Activated CD4-positive, alpha-beta T cell treated with anti-CD3 and anti-CD28 coated beads for 36 hours (primary cell): ENCODE measurements at regions not wholly inside any gene's neighbourhood (a gene's known extent, or its start where the extent isn't known, plus 50 kb on each side); places are given as distances from the start of the nearest gene placed in this dataset.

Source experiments
- ATAC-seq: fragments of 200-7000 bp; cut with Tn5 transposase; one replicate; pipeline ENCODE4 v1.10.0; 2021; ENCODE audit warnings: mild to moderate bottlenecking, moderate library complexity
- CTCF ChIA-PET: fragments of 350-600 bp; sonication (Branson Sonifier 250); formaldehyde crosslinking; loops from one replicate; lab custom pipeline; 2021; ENCODE audit warnings: antibody characterized with exemption; lab: Charles Lee
- POLR2A ChIA-PET: fragments of 350-600 bp; sonication (Branson Sonifier 250); formaldehyde crosslinking; loops from one replicate; lab custom pipeline; 2021; ENCODE audit warnings: antibody characterized with exemption, inconsistent platforms; lab: Charles Lee
- DNase-seq: peaks from one replicate; pipeline ENCODE4 v3.0.0-alpha.2; 2020
- H3K27ac Mint-ChIP-seq: one replicate; pipeline ENCODE4 v1.8.0; 2021; ENCODE audit warnings: mixed read lengths
- H3K27me3 Mint-ChIP-seq: one replicate; pipeline ENCODE4 v1.8.0; 2021; ENCODE audit warnings: mixed read lengths
- H3K36me3 Mint-ChIP-seq: one replicate; pipeline ENCODE4 v1.8.0; 2021; ENCODE audit warnings: low read depth, mixed read lengths
- H3K4me1 Mint-ChIP-seq: one replicate; pipeline ENCODE4 v1.8.0; 2021; ENCODE audit warnings: mixed read lengths
- H3K4me3 Mint-ChIP-seq: one replicate; pipeline ENCODE4 v1.8.0; 2021; ENCODE audit warnings: mild to moderate bottlenecking, moderate library complexity, mixed read lengths
- H3K9me3 Mint-ChIP-seq: one replicate; pipeline ENCODE4 v1.8.0; 2021; ENCODE audit warnings: low read depth, mixed read lengths
- intact Hi-C, 2 experiments: fragments of 100-400 bp; cut with DNase I in 1 of 2; cut with micrococcal nuclease in 1 of 2; formaldehyde crosslinking; loops; one replicate each; pipeline versions ENCODE4 v1.14.2 to v1.15.1; 2022 to 2024; cut with DNase I, micrococcal nuclease

- Mint-ChIP-seq H3K27me3 (peaks cover 2% of the 10 kb centered on the region), H3K27ac (no peak overlapping the region), H3K4me3 (no peak overlapping the region), H3K36me3 (no peaks in the 10 kb centered on the region), H3K9me3 (no peaks in the 10 kb centered on the region), H3K4me1 (no peaks in the 10 kb centered on the region)
- ChIA-PET CTCF (no interaction called here), POLR2A (no interaction called here)
- DNase-seq (no peak), ATAC-seq (no peak)
- intact Hi-C loops, result no loop called here
Measured at GRCh38 chr2:104504331-104505073, 349.4 kb upstream of the POU3F3 start.

- no peak overlapping the region for H3K27ac Mint-ChIP-seq
- no peaks in the 10 kb centered on the region for H3K36me3 Mint-ChIP-seq
- no peaks in the 10 kb centered on the region for H3K4me1 Mint-ChIP-seq
- ChIA-PET POLR2A (no interaction called here), CTCF (no interaction called here)
- intact Hi-C loops, result no loop called here
- ATAC-seq (no peak), DNase-seq (no peak)
- H3K4me3 Mint-ChIP-seq, result no peak overlapping the region
- H3K9me3 Mint-ChIP-seq, result peaks cover 3% of the 10 kb centered on the region
- H3K27me3 Mint-ChIP-seq, result peaks cover 2% of the 10 kb centered on the region
Measured at GRCh38 chr2:104518256-104518655, 335.7 kb upstream of the POU3F3 start.

GRCh38 chr2:104521247-104521646 is 332.7 kb upstream of the POU3F3 start:
- no peaks in the 10 kb centered on the region for H3K36me3 Mint-ChIP-seq
- POLR2A ChIA-PET, result no interaction called here
- CTCF ChIA-PET, result interaction anchor here (0.8 kb wide), 1 partner anchor 9 kb away, joined by 3 read pairs; no protein-coding TSS in a partner anchor
- peaks cover 2% of the 10 kb centered on the region for H3K27me3 Mint-ChIP-seq
- no peak overlapping the region for H3K4me3 Mint-ChIP-seq
- DNase-seq (no peak), ATAC-seq (no peak)
- intact Hi-C loops, result no loop called here
- no peaks in the 10 kb centered on the region for H3K4me1 Mint-ChIP-seq
- peaks cover 3% of the 10 kb centered on the region for H3K9me3 Mint-ChIP-seq
- no peak overlapping the region for H3K27ac Mint-ChIP-seq

GRCh38 chr2:104523921-104524320 is 330.0 kb upstream of the POU3F3 start:
- Mint-ChIP-seq H3K9me3 (peaks cover 3% of the 10 kb centered on the region), H3K27me3 (peaks cover 4% of the 10 kb centered on the region), H3K4me1 (no peaks in the 10 kb centered on the region), H3K36me3 (no peaks in the 10 kb centered on the region), H3K27ac (no peak overlapping the region), H3K4me3 (no peak overlapping the region)
- intact Hi-C loops, result no loop called here
- ATAC-seq, result no peak
- CTCF ChIA-PET, result no interaction called here
- DNase-seq, result no peak
- POLR2A ChIA-PET, result no interaction called here

- H3K4me1 Mint-ChIP-seq, result no peaks in the 10 kb centered on the region
- no peak overlapping the region for H3K4me3 Mint-ChIP-seq
- no peaks in the 10 kb centered on the region for H3K9me3 Mint-ChIP-seq
- ChIA-PET POLR2A (no interaction called here), CTCF (no interaction called here)
- ATAC-seq (no peak), DNase-seq (no peak)
- H3K27ac Mint-ChIP-seq, result no peak overlapping the region
- intact Hi-C loops, result no loop called here
- no peaks in the 10 kb centered on the region for H3K36me3 Mint-ChIP-seq
- H3K27me3 Mint-ChIP-seq, result peaks cover 4% of the 10 kb centered on the region
Measured at GRCh38 chr2:104528101-104528500, 325.8 kb upstream of the POU3F3 start.

- no peak overlapping the region for H3K4me3 Mint-ChIP-seq
- peaks cover 4% of the 10 kb centered on the region for H3K27me3 Mint-ChIP-seq
- ChIA-PET POLR2A (no interaction called here), CTCF (no interaction called here)
- H3K27ac Mint-ChIP-seq, result no peak overlapping the region
- no peaks in the 10 kb centered on the region for H3K9me3 Mint-ChIP-seq
- H3K36me3 Mint-ChIP-seq, result no peaks in the 10 kb centered on the region
- DNase-seq, result no peak
- intact Hi-C loops, result no loop called here
- no peak for ATAC-seq
- H3K4me1 Mint-ChIP-seq, result no peaks in the 10 kb centered on the region
Measured at GRCh38 chr2:104531122-104531521, 322.8 kb upstream of the POU3F3 start.

GRCh38 chr2:104537116-104537515 is 316.8 kb upstream of the POU3F3 start:
- H3K36me3 Mint-ChIP-seq, result no peaks in the 10 kb centered on the region
- peaks cover 8% of the 10 kb centered on the region for H3K4me1 Mint-ChIP-seq
- CTCF ChIA-PET, result interaction anchor here (0.6 kb wide), 1 partner anchor 476 kb away, joined by 3 read pairs; no protein-coding TSS in a partner anchor
- H3K27ac Mint-ChIP-seq, result no peak overlapping the region
- POLR2A ChIA-PET, result no interaction called here
- DNase-seq (no peak), ATAC-seq (no peak)
- no peak overlapping the region for H3K4me3 Mint-ChIP-seq
- peaks cover 2% of the 10 kb centered on the region for H3K27me3 Mint-ChIP-seq
- H3K9me3 Mint-ChIP-seq, result no peaks in the 10 kb centered on the region
- intact Hi-C loops, result no loop called here

- no peak for ATAC-seq
- peaks cover 2% of the 10 kb centered on the region for H3K27me3 Mint-ChIP-seq
- no peaks in the 10 kb centered on the region for H3K36me3 Mint-ChIP-seq
- H3K27ac Mint-ChIP-seq, result no peak overlapping the region
- H3K4me3 Mint-ChIP-seq, result no peak overlapping the region
- intact Hi-C loops, result no loop called here
- H3K9me3 Mint-ChIP-seq, result no peaks in the 10 kb centered on the region
- DNase-seq, result no peak
- ChIA-PET POLR2A (no interaction called here), CTCF (interaction anchor here (0.6 kb wide), 1 partner anchor 477 kb away, joined by 3 read pairs; no protein-coding TSS in a partner anchor)
- peaks cover 8% of the 10 kb centered on the region for H3K4me1 Mint-ChIP-seq
Measured at GRCh38 chr2:104538077-104538476, 315.8 kb upstream of the POU3F3 start.

- H3K27me3 Mint-ChIP-seq, result peaks cover 2% of the 10 kb centered on the region
- H3K27ac Mint-ChIP-seq, result no peak overlapping the region
- ChIA-PET CTCF (no interaction called here), POLR2A (no interaction called here)
- peaks cover 8% of the 10 kb centered on the region for H3K4me1 Mint-ChIP-seq
- intact Hi-C loops, result no loop called here
- DNase-seq, result no peak
- no peaks in the 10 kb centered on the region for H3K36me3 Mint-ChIP-seq
- no peak for ATAC-seq
- no peaks in the 10 kb centered on the region for H3K9me3 Mint-ChIP-seq
- no peak overlapping the region for H3K4me3 Mint-ChIP-seq
Measured at GRCh38 chr2:104539649-104540048, 314.3 kb upstream of the POU3F3 start.

- ATAC-seq (no peak), DNase-seq (no peak)
- Mint-ChIP-seq H3K36me3 (no peaks in the 10 kb centered on the region), H3K9me3 (no peaks in the 10 kb centered on the region), H3K27me3 (no peaks in the 10 kb centered on the region), H3K4me3 (no peak overlapping the region), H3K4me1 (peaks cover under 1% of the 10 kb centered on the region), H3K27ac (no peak overlapping the region)
- POLR2A ChIA-PET, result no interaction called here
- CTCF ChIA-PET, result no interaction called here
- intact Hi-C loops, result no loop called here
Measured at GRCh38 chr2:104545055-104545454, 308.9 kb upstream of the POU3F3 start.

GRCh38 chr2:104546537-104546936 is 307.4 kb upstream of the POU3F3 start:
- H3K27ac Mint-ChIP-seq, result no peak overlapping the region
- CTCF ChIA-PET, result interaction anchor here (0.6 kb wide), 1 partner anchor 48 kb away, joined by 4 read pairs; no protein-coding TSS in a partner anchor
- ATAC-seq, result no peak
- H3K27me3 Mint-ChIP-seq, result no peaks in the 10 kb centered on the region
- intact Hi-C loops, result no loop called here
- no peaks in the 10 kb centered on the region for H3K9me3 Mint-ChIP-seq
- no peak for DNase-seq
- POLR2A ChIA-PET, result no interaction called here
- no peaks in the 10 kb centered on the region for H3K36me3 Mint-ChIP-seq
- H3K4me3 Mint-ChIP-seq, result no peak overlapping the region
- H3K4me1 Mint-ChIP-seq, result no peaks in the 10 kb centered on the region

- Mint-ChIP-seq H3K4me3 (no peak overlapping the region), H3K36me3 (no peaks in the 10 kb centered on the region), H3K9me3 (no peaks in the 10 kb centered on the region), H3K27ac (no peak overlapping the region), H3K4me1 (no peaks in the 10 kb centered on the region), H3K27me3 (no peaks in the 10 kb centered on the region)
- POLR2A ChIA-PET, result no interaction called here
- no peak for ATAC-seq
- intact Hi-C loops, result no loop called here
- CTCF ChIA-PET, result no interaction called here
- DNase-seq, result no peak
Measured at GRCh38 chr2:104547221-104547620, 306.7 kb upstream of the POU3F3 start.
